Stimulated activated CD4-positive, alpha-beta T cell treated with anti-CD3 and anti-CD28 coated beads, Interleukin-1b, Interleukin-23, amount 100 ng/mL, for 48 hours (primary cell): ENCODE measurements at regions not wholly inside any gene's neighbourhood (a gene's known extent, or its start where the extent isn't known, plus 50 kb on each side); places are given as distances from the start of the nearest gene placed in this dataset.
"Not testable (repeated sequence)": the region's sequence is repeated elsewhere in the genome, so short reads cannot be mapped to it uniquely, and the experiment has no call there.

Experiments
- DNase-seq: peaks from one replicate; pipeline ENCODE4 v3.0.0-alpha.2; 2020

- DNase-seq, result no peak
Observed at GRCh38 chr7:3164380-3164792, 120.7 kb upstream of the CARD11 start.

GRCh38 chr7:3165681-3166580, 122.3 kb upstream of the CARD11 start:
- DNase-seq, result no peak

DNA sequence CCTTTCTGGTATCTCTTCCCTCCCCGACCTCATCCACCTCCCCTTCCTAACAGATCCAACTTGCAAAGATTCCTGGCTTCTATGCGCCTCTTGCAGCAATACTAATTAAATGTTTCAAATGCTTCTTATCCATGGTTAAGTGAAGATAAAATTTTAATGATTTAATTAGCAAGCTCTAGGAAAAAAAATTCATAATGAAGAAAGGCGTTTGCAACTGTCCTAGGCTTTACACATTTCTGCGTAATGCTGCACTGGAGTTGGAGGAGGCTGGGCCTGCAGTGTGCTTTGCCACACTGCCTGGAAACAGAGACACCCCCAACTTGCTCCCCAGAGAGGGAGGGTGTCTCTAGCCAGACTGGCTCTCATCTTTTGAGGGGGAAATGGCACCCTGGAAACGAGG, 123.9 kb upstream of the CARD11 start:
- no peak for DNase-seq

DNA sequence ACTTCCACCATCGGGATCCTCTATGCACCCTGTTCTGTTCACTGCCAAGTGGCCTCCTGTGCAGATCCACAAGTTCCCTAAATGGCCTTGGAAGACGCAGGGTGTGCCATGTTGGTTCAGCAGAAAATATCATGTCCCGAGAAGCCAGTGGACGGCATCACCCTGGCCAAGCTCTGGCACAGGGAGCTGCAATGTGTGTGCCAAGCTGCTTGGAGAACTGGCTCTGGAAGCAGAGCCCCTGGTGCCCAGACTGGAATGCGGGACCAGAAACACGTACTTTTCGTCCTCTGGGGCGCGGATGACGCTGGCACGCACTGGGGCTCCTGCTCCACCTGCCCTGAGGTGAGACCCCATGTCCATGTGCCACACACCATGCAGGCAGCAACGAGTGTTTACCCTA, 124.7 kb upstream of the CARD11 start:
- DNase-seq, result no peak

DNA sequence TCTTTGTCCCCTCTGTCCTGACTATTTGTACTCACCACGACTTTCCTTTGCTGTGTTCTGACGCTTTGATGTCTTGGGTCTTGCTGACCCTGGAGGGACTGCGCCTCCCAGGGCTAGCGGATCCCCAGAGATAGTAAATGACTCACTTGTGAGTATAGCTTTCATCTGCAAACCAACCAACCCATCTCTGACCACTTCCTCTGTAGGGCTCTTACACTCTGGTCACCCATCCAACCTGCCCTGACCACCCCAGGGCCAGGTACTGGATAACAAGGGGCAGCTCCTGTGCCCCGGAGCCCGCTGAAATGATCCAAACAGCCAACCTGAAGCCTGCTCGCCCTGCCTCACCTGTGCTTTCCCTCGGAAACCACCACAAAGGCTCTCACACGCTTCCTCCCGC, 125.2 kb upstream of the CARD11 start:
- no peak for DNase-seq

DNA sequence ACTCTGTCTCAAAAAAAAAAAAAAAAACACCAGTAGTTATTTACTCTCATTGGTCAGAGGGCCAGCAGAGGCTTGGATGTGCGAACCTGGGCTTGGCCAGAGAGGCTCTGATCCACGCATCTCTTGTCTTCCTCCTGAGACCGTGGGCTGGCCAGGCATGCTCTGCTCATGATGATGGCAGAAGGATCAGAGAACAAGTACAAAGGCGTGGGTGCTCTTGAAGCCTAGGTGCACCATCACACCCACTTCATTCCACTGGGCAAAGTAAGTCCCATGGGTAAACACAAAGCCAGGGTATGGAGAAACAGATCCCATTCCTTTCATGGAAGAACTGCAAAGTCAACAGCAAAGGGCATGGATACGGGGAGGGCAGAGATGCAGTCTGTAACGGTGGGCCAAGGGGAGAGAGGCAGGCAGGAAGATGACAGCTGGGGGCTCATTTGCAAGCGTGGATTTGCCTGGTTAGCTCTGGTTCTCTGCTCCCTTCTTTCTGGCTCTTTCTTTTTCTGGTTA, 128.2 kb upstream of the SDK1 start:
- no peak for DNase-seq

DNA sequence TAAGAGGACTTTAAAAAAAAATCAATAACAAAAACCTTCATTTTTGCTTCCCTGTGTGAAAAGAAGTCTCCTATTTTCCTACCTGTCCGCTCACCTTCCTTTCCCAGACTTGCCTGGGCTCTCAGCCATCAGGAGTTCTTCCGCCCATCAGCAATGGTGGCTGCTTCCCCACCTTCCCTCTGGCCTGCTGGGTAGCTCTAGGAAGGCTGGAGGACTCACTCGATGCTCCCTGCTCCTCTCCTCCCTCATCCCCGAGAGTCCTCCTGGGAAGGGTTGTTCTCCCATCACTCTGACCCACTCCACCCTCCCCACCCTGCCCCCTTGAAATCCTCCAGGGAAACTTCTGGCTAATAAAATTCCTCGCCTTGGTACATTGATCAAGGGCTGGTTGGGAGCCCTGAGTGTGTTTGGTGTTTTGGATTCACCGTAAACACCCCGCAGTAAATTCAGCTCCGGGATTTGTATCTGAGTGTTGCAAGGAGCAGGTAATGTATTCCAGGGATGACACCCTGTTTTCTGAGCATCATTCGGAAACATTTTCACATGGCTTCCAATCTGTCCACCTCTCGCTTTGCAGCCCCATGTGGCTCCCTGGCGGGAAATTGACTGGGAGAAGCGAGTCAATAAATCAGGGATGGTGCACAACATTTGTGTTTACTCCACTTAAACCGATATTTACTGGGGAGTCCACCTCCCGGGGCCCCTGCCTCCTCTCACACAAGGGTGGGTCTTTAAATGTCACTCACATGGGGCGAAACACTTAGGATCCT, 126.4 kb upstream of the SDK1 start:
- no peak for DNase-seq

- no peak for DNase-seq
Observed at GRCh38 chr7:3175285-3175902, 125.7 kb upstream of the SDK1 start.

DNA sequence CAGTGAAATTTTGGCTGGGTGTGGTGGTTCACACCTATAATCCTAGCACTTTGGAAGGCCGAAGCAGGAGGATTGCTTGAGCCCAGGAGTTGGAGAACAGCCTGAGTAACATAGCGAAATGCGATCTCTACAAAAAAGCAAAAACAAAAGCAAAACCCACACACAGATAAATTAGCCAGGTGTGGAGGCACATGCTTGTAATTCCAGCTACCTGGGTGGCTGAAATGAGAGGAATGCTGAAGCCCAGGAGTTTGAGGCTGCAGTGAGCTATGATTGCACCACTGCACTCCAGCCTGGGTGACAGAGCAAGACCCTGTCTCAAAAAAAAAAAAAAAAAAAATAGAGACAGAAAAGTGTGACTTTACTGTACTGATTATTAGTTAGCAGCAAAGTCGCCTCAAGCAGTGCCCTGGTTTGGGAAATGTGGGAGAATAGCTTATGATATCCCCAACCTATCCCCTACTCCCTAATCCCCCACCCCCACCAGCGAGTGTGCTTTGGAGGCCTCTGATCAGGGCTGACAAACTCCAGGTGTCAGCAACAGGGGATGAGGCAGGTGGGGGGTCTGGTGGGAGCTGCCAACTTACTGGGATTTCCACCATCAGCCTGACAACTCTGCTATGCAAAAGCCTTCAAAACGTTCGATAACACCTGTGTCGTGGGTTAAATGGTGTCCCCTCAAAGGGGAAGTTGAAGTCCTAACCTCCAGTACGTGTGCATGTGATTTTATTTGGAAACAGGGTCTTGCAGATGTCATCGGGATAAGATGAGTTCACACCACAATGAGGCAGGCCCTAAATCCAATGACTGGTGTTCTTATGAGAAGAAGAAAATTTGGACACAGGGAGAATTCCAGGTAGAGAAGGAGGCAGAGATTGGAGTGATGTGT, 124.7 kb upstream of the SDK1 start:
- no peak for DNase-seq

GRCh38 chr7:3177271-3177670, 123.8 kb upstream of the SDK1 start:
- no peak for DNase-seq

DNA sequence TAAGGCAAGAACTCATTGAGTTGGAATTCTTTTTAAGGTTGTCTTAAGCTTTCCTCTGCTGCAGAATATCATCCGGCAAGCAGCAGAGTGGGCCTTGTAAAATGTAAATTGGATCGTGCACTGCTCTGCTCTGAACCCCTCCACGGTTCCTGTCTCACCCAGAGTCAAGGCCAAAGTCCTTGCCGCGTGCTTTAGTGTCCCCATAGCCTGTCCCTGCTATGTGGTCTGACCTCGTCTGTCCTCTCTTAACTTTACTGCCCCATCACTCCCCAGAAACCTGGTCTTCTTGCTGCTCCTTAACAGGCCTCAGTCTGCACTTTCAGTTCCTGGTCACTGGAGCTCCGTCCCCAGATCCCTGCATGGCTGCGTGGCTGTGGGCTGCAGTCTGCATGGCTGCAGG, 121.6 kb upstream of the SDK1 start:
- no peak for DNase-seq

DNA sequence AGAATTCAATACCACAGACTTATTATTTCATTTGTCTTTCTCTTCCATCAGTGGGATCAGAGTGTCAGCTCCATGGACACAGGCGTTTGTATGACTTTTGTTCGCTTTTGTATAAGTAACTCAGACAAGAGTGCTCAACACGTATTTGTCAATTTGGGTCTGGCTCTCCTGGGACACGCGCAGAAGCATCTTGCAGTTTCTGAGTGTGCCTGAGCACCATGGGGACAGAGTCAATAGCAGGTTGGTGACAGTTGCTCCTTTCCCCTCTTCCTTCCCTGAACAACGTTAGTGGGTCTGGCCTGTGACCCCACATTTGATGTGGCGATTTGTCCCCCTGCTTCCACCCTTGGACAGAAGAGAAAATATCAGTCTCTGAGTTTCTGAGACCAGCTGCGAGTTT, 120.4 kb upstream of the SDK1 start:
- no peak for DNase-seq

DNA sequence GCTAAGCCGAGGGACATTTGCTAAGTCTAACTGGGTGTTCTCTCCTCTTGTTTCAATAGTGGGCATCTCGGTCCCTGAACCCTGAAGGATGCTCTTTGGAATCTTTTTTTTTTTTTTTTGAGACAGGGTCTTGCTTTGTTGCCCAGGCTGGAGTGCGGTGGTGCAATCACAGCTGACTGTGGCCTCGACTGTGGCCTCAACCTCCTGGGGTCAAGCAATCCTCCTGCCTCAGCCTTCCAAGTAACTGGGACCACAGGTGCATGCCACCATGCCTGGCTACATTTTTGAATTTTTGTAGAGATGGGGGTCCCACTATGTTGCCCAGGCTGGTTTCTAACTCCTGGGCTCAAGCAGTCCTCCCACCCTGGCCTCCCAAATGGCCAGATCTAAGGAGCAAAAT, 119.0 kb upstream of the SDK1 start:
- not testable (repeated sequence) for DNase-seq

GRCh38 chr7:3187444-3188040, 113.5 kb upstream of the SDK1 start:
- no peak for DNase-seq

DNA sequence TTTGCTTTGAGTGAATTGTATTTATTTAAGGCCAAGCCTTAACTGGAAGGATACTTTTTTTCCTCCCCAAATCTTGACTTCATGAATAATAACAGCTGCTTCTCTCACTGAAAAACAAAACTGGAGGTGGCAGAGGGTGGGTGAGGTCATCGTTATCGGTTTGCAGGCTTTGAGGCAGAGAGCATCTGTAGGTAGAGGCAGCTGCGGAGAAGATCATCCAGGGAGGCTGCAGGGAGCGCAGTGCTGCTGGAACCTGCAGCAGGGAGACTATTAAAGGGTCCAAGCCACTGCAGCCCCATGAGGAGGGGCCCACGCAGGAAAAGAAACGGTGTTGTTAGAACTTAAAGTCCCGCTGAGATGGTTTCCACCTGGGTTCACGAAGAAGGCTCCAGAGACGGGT, 112.1 kb upstream of the SDK1 start:
- no peak for DNase-seq

GRCh38 chr7:3191548-3191947, 109.5 kb upstream of the SDK1 start:
- DNase-seq, result no peak

DNA sequence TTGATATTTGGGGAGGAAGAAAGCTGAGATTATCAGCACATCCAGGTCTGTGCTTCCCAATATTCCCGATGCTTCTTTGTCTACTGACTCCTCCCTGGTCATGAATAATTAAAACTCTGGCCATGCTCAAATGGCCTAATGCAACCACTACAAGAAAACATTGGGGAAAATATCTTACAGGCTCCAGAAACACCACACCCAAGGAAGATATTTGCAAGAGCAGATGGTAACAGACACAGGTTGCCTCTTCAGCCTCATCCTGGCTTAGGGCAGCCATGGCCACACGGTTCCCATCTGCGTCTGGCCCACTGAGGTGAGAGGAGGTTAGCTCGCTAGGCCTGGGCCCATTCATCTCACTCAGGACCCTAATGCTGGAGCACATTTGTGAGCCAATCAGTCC, 108.4 kb upstream of the SDK1 start:
- DNase-seq, result no peak

DNA sequence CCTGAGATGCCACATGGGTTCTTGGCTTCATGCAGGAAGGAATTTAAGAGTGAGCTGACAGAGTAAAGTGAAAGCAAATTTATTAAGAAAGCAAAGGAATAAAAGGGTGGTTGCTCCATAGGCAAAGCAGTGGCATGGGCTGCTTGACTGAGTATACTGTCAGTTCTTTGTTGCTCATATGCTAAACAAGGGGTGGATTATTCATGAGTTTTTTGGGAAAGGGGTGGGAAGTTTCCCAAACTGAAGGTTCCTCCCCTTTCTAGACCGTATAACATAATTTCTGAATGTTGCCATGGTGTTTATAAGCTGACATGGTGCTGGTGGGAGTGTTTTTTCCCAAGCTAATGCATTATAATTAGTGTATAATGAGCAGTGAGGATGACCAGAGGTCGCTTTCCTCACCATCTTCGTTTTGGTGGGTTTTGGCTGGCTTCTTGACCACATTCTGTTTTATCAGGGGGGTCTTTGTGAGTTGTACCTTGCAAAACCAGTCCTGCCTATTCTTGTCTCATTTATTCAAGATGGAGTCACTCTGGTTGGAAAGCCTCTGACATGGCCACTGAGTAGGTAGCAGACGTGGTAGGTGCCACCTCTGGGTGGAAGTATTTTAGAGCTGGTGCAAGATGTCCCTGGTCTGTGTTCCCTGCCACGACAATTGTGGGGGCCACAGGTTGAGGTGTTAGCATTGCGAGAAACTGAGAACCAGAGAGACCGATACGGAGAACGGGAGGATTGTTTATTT, 107.5 kb upstream of the SDK1 start:
- no peak for DNase-seq

DNA sequence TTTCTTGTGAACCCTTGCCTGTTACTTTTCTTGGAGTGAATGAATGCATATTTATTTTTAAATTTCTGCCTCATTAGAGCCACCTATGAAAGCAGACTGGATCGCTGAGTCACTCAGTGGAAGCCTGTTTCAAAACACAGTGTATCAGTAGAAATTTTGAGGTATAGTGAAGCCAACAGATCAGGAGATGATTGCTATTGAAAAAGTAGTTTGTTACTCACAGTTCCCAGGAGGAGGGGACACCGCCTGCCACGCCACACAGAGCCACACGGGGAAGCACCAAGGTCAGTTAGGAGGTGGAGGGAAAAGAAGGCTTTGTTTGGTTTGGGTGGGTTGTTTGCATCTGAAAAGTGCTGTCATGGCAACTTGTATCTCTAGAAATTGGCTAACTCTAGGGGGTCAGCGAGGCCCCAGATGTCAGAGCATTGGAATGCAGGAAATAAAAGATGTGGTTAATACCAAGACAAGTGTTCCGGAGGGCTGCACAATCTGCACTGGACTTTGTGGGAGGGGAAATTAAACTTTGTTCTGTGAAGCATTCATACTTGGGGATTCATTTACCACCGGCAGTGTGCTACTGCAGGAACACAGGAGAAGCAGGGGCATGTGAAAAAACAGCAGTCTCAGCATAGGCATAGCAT, 106.4 kb upstream of the SDK1 start:
- no peak for DNase-seq

GRCh38 chr7:3195160-3195559, 105.9 kb upstream of the SDK1 start:
- DNase-seq, result no peak
